Mucosa of rectum (tissue), 2 donors: ENCODE measurements at regions not wholly inside any gene's neighbourhood (a gene's known extent, or its start where the extent isn't known, plus 50 kb on each side); places are given as distances from the start of the nearest gene placed in this dataset.

ENCODE experiments used
- H3K27ac ChIP-seq, 2 donors: one replicate each; pipeline ENCODE4 v1.7.0; 2013; ENCODE audit warnings: inconsistent platforms in 2 of 2, low read depth in 2 of 2, low read length in 2 of 2
- H3K27me3 ChIP-seq, 2 donors: one replicate each; pipeline ENCODE4 v1.7.0; 2013; ENCODE audit warnings: low read length in 2 of 2; ENCODE audit not compliant: control insufficient read depth in 2 of 2, insufficient read depth in 2 of 2
- H3K36me3 ChIP-seq, 2 donors: one replicate each; pipeline ENCODE4 v1.7.0; 2013; ENCODE audit warnings: low read length in 2 of 2; ENCODE audit not compliant: control insufficient read depth in 2 of 2, insufficient read depth in 2 of 2
- H3K4me1 ChIP-seq, 2 donors: one replicate each; pipeline ENCODE4 v1.7.0; 2013; ENCODE audit warnings: low read length in 2 of 2, mild to moderate bottlenecking in 1 of 2; ENCODE audit not compliant: control insufficient read depth in 2 of 2, insufficient read depth in 2 of 2
- H3K4me3 ChIP-seq, 2 donors: one replicate each; pipeline ENCODE4 v1.7.0; 2013; ENCODE audit warnings: low read length in 2 of 2
- H3K9ac ChIP-seq, 2 donors: one replicate each; pipeline ENCODE4 v1.7.0; 2013; ENCODE audit warnings: low read length in 2 of 2, low read depth in 1 of 2, mild to moderate bottlenecking in 1 of 2
- H3K9me3 ChIP-seq, 2 donors: one replicate each; pipeline ENCODE4 v1.7.0; 2013; ENCODE audit warnings: low read length in 2 of 2; ENCODE audit not compliant: control insufficient read depth in 2 of 2
- donor health status: healthy.
- donor health status: Normal muscosa, but diverticular disease.

GRCh38 chr15:26178640-26179220 is 315.6 kb upstream of the ATP10A start:
- Histone ChIP-seq H3K9ac (no peak overlapping the region), H3K4me1 (no peaks in the 10 kb centered on the region), H3K27me3 (no peaks in the 10 kb centered on the region), H3K27ac (no peak overlapping the region), H3K36me3 (no peaks in the 10 kb centered on the region), H3K9me3 (no peaks in the 10 kb centered on the region), H3K4me3 (no peak overlapping the region)

- Histone ChIP-seq H3K9me3 (no peaks in the 10 kb centered on the region), H3K36me3 (no peaks in the 10 kb centered on the region), H3K27me3 (no peaks in the 10 kb centered on the region), H3K27ac (no peak overlapping the region), H3K9ac (no peak overlapping the region), H3K4me3 (no peak overlapping the region), H3K4me1 (no peaks in the 10 kb centered on the region)
Measured at GRCh38 chr15:26177816-26178215, 314.7 kb upstream of the ATP10A start.

- Histone ChIP-seq H3K9me3 (peaks cover 0 to 1% of the 10 kb centered on the region in 2 donors), H3K36me3 (no peaks in the 10 kb centered on the region), H3K9ac (no peak overlapping the region)
Measured at GRCh38 chr15:26176831-26177230, 313.7 kb upstream of the ATP10A start.

GRCh38 chr15:26171266-26171665 is 308.1 kb upstream of the ATP10A start:
- Histone ChIP-seq H3K27me3 (no peaks in the 10 kb centered on the region), H3K4me1 (no peaks in the 10 kb centered on the region), H3K4me3 (no peak overlapping the region), H3K27ac (no peak overlapping the region), H3K9ac (no peak overlapping the region), H3K9me3 (peaks cover 0 to 3% of the 10 kb centered on the region in 2 donors), H3K36me3 (no peaks in the 10 kb centered on the region)

More at GRCh38 chr15:26176831-26177230, 313.7 kb upstream of the ATP10A start:
- Histone ChIP-seq H3K27ac (no peak overlapping the region), H3K4me3 (no peak overlapping the region), H3K4me1 (no peaks in the 10 kb centered on the region), H3K27me3 (no peaks in the 10 kb centered on the region)

GRCh38 chr15:26166429-26166828 is 303.3 kb upstream of the ATP10A start:
- Histone ChIP-seq H3K36me3 (no peaks in the 10 kb centered on the region), H3K4me1 (no peaks in the 10 kb centered on the region), H3K9me3 (no peaks in the 10 kb centered on the region), H3K4me3 (no peak overlapping the region), H3K9ac (no peak overlapping the region), H3K27ac (no peak overlapping the region), H3K27me3 (no peaks in the 10 kb centered on the region)

- no peaks in the 10 kb centered on the region for H3K36me3 ChIP-seq
- H3K4me1 ChIP-seq, result no peaks in the 10 kb centered on the region
- H3K27me3 ChIP-seq, result no peaks in the 10 kb centered on the region
- no peak overlapping the region for H3K9ac ChIP-seq
- no peak overlapping the region for H3K4me3 ChIP-seq
- no peaks in the 10 kb centered on the region for H3K9me3 ChIP-seq
- no peak overlapping the region for H3K27ac ChIP-seq
Measured at GRCh38 chr15:26165546-26165945, 302.4 kb upstream of the ATP10A start.

- H3K4me1 ChIP-seq, result no peaks in the 10 kb centered on the region
- H3K27ac ChIP-seq, result no peak overlapping the region
- H3K36me3 ChIP-seq, result no peaks in the 10 kb centered on the region
- H3K27me3 ChIP-seq, result no peaks in the 10 kb centered on the region
- no peak overlapping the region for H3K4me3 ChIP-seq
- peaks cover 0 to 2% of the 10 kb centered on the region in 2 donors for H3K9me3 ChIP-seq
- no peak overlapping the region for H3K9ac ChIP-seq
Measured at GRCh38 chr15:26160343-26160742, 297.2 kb upstream of the ATP10A start.

GRCh38 chr15:26158176-26158575 is 295.0 kb upstream of the ATP10A start:
- Histone ChIP-seq H3K4me1 (no peaks in the 10 kb centered on the region), H3K9me3 (peaks cover 0 to 2% of the 10 kb centered on the region in 2 donors), H3K27ac (no peak overlapping the region), H3K4me3 (no peak overlapping the region), H3K36me3 (no peaks in the 10 kb centered on the region), H3K9ac (no peak overlapping the region), H3K27me3 (no peaks in the 10 kb centered on the region)

GRCh38 chr15:26157081-26157480 is 294.0 kb upstream of the ATP10A start:
- Histone ChIP-seq H3K4me1 (no peaks in the 10 kb centered on the region), H3K9me3 (peaks cover 0 to 2% of the 10 kb centered on the region in 2 donors), H3K27me3 (no peaks in the 10 kb centered on the region), H3K27ac (no peak overlapping the region), H3K36me3 (no peaks in the 10 kb centered on the region), H3K9ac (no peak overlapping the region), H3K4me3 (no peak overlapping the region)

GRCh38 chr15:26156051-26156450 is 292.9 kb upstream of the ATP10A start:
- Histone ChIP-seq H3K4me3 (no peak overlapping the region), H3K36me3 (no peaks in the 10 kb centered on the region), H3K9me3 (peaks cover 0 to 2% of the 10 kb centered on the region in 2 donors), H3K4me1 (no peaks in the 10 kb centered on the region), H3K27ac (no peak overlapping the region), H3K9ac (no peak overlapping the region), H3K27me3 (no peaks in the 10 kb centered on the region)
